CD8-positive, alpha-beta memory T cell (primary cell): ENCODE measurements at regions not wholly inside any gene's neighbourhood (a gene's known extent, or its start where the extent isn't known, plus 50 kb on each side); places are given as distances from the start of the nearest gene placed in this dataset.

Experiments used
- CTCF ChIA-PET: fragments of 350-600 bp; sonication (Branson Sonifier 250); formaldehyde crosslinking; loops from one replicate; lab custom pipeline; 2021; ENCODE audit warnings: antibody characterized with exemption; lab: Charles Lee
- POLR2A ChIA-PET: fragments of 350-600 bp; sonication (Branson Sonifier 250); formaldehyde crosslinking; loops from one replicate; lab custom pipeline; 2021; ENCODE audit warnings: antibody characterized with exemption; lab: Charles Lee
- DNase-seq, 5 donors: peaks; one replicate each; pipeline versions ENCODE4 v3.0.0 to v3.0.0-alpha.2; 2020 to 2022; ENCODE audit warnings: mixed read lengths in 1 of 5
- H3K27ac ChIP-seq: one replicate; pipeline ENCODE4 v1.7.0; 2013; ENCODE audit warnings: low read depth, mild to moderate bottlenecking, low read length, moderate library complexity
- H3K27me3 ChIP-seq: 2 replicates; pipeline ENCODE4 v1.7.0; 2013; ENCODE audit warnings: low read length, mild to moderate bottlenecking; ENCODE audit not compliant: insufficient read depth, poor library complexity, severe bottlenecking
- H3K36me3 ChIP-seq: 2 replicates; pipeline ENCODE4 v1.7.0; 2013; ENCODE audit warnings: mild to moderate bottlenecking, low read length, moderate library complexity; ENCODE audit not compliant: insufficient read depth
- H3K4me1 ChIP-seq: 2 replicates; pipeline ENCODE4 v1.7.0; 2013; ENCODE audit warnings: mild to moderate bottlenecking, low read length, moderate library complexity; ENCODE audit not compliant: insufficient read depth
- H3K4me3 ChIP-seq: 2 replicates; pipeline ENCODE4 v1.7.0; 2013; ENCODE audit warnings: mild to moderate bottlenecking, low read length
- H3K9me3 ChIP-seq: 2 replicates; pipeline ENCODE4 v1.7.0; 2013; ENCODE audit warnings: mild to moderate bottlenecking, low read length
- H3K27ac Mint-ChIP-seq, 8 donors: one replicate each; pipeline ENCODE4 v1.8.0; 2020 to 2021; ENCODE audit warnings: mixed read lengths in 8 of 8, mild to moderate bottlenecking in 6 of 8, inconsistent platforms in 3 of 8, moderate library complexity in 3 of 8
- H3K27me3 Mint-ChIP-seq, 2 donors: one replicate each; pipeline ENCODE4 v1.8.0; 2020 to 2021; ENCODE audit warnings: mixed read lengths in 2 of 2, mild to moderate bottlenecking in 1 of 2, moderate library complexity in 1 of 2
- H3K36me3 Mint-ChIP-seq, 3 donors: one replicate each; pipeline ENCODE4 v1.8.0; 2020 to 2021; ENCODE audit warnings: mixed read lengths in 3 of 3, inconsistent platforms in 1 of 3, mild to moderate bottlenecking in 1 of 3
- H3K4me1 Mint-ChIP-seq, 3 donors: one replicate each; pipeline ENCODE4 v1.8.0; 2020 to 2021; ENCODE audit warnings: mixed read lengths in 3 of 3, inconsistent platforms in 1 of 3, mild to moderate bottlenecking in 1 of 3
- H3K4me3 Mint-ChIP-seq, 7 donors: one replicate each; pipeline ENCODE4 v1.8.0; 2020 to 2021; ENCODE audit warnings: mixed read lengths in 7 of 7, mild to moderate bottlenecking in 6 of 7, moderate library complexity in 4 of 7, inconsistent platforms in 2 of 7
- H3K9me3 Mint-ChIP-seq, 5 donors: one replicate each; pipeline ENCODE4 v1.8.0; 2020 to 2022; ENCODE audit warnings: mixed read lengths in 5 of 5, mild to moderate bottlenecking in 3 of 5, moderate library complexity in 2 of 5, inconsistent platforms in 1 of 5

GRCh38 chrX:110847334-110847733 lies 51.7 kb upstream of the CHRDL1 start:
- CTCF ChIA-PET = interaction anchor here (1.1 to 1.4 kb wide), 3 partner anchors 9 to 13 kb away, joined by 3 to 4 read pairs (median 4); no protein-coding TSS in a partner anchor
- no peaks in the 10 kb centered on the region for H3K27me3 ChIP-seq
- no peaks in the 10 kb centered on the region for H3K36me3 ChIP-seq
- H3K27ac ChIP-seq = no peak overlapping the region
- H3K4me1 Mint-ChIP-seq = peaks cover 0 to 4% (median 4%) of the 10 kb centered on the region in 3 donors
- peak in 2 of 5 donors; percentile 4 to 27 for DNase-seq
- H3K4me3 ChIP-seq = no peak overlapping the region
- POLR2A ChIA-PET = no interaction called here
- peaks cover 0 to 6% of the 10 kb centered on the region in 2 donors for H3K27me3 Mint-ChIP-seq
- no peaks in the 10 kb centered on the region for H3K9me3 Mint-ChIP-seq
- H3K27ac Mint-ChIP-seq = no peak overlapping the region
- H3K4me1 ChIP-seq = no peaks in the 10 kb centered on the region
- H3K9me3 ChIP-seq = no peaks in the 10 kb centered on the region
- no peaks in the 10 kb centered on the region for H3K36me3 Mint-ChIP-seq
- no peak overlapping the region for H3K4me3 Mint-ChIP-seq

GRCh38 chrX:110846071-110846470 lies 50.5 kb upstream of the CHRDL1 start:
- H3K4me1 ChIP-seq = no peaks in the 10 kb centered on the region
- H3K27ac ChIP-seq = no peak overlapping the region
- H3K9me3 Mint-ChIP-seq = no peaks in the 10 kb centered on the region
- no peak overlapping the region for H3K27ac Mint-ChIP-seq
- H3K4me3 Mint-ChIP-seq = no peak overlapping the region
- H3K4me3 ChIP-seq = no peak overlapping the region
- no peak for DNase-seq
- peaks cover 0 to 4% (median 4%) of the 10 kb centered on the region in 3 donors for H3K4me1 Mint-ChIP-seq
- no peaks in the 10 kb centered on the region for H3K36me3 Mint-ChIP-seq
- H3K27me3 Mint-ChIP-seq = peaks cover 4 to 6% of the 10 kb centered on the region in 2 donors
- H3K9me3 ChIP-seq = no peaks in the 10 kb centered on the region
- POLR2A ChIA-PET = no interaction called here
- no peaks in the 10 kb centered on the region for H3K36me3 ChIP-seq
- CTCF ChIA-PET = interaction anchor here (1.3 kb wide), 1 partner anchor 9 kb away, joined by 4 read pairs; no protein-coding TSS in a partner anchor
- H3K27me3 ChIP-seq = no peaks in the 10 kb centered on the region
